ENCODE measurements at regions not wholly inside any gene's neighbourhood (a gene's known extent, or its start where the extent isn't known, plus 50 kb on each side); places are given as distances from the start of the nearest gene placed in this dataset.
A peak's percentile ranks its signal among the peaks of the same experiment; 100 is the strongest.
"Not testable (repeated sequence)": the region's sequence is repeated elsewhere in the genome, so short reads cannot be mapped to it uniquely, and the experiment has no call there.

DNA sequence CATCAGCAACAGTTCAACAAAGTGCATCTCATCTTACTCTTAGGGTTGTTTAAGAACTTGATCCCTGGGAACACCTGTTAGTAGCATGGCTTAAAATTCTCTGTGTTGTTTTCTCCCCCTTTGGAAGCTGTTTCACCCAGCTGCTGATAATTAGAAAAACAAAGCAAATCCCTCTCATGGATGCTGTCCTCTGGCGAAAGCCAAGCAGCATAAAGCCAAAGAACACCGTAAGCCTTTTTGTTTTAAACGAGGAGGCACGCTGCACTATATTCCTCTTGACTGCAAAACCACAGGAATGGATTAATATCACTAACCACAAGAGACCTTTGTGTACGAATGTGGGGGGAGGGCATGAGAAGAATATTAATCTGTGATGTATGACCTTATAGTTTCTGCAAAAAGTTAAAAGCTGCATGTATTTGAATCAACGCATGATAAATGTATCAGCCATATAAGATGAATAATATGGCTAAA is 923.2 kb downstream of the LTN1 start:
- no peak for DNase-seq (ENCODE audit: low spot score)

- DNase-seq (ENCODE audit: low spot score): no peak
Observed at GRCh38 chr21:28068455-28069358, 924.0 kb downstream of the LTN1 start.

DNA sequence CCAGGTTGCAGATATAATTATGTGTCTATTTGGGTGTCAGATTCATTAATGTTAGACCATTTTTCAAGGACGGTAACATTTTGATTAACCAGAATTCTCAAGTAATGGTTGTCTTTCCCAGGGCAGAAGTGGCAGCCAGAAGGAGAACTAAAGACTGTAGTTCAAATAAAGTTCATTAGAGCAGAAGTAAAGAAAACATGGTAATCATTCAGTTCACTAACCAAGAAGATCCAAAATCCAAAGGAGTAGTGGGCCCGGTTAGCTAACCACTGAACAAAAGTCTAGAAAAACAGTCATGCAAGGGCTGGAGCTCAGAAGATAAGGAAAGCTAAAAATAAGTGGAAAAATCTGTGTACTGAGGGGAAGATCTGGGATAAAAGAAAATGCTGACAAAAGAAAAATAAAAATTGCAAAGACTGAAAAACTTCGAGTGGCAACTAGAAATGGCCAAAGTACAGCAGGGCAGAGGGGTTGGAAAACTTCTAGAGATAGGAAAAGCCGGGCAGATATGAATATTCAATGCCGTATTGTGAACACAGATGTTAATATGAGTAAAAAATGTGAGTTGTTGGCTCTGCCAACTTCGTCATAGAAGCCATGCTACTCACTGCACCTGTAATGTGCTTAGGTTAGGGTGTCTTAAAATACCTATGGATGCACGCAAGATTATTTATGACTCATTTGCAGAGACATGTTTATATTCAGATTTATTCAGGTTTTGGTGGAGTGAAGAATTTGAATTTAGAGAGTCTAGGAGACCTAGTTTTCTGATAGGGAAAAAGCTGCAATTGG is 925.9 kb downstream of the LTN1 start:
- DNase-seq (ENCODE audit: low spot score): no peak

GRCh38 chr21:28066076-28066475 is 926.6 kb downstream of the LTN1 start:
- DNase-seq (ENCODE audit: low spot score): peak; percentile 39

GRCh38 chr21:28063241-28064216 is 929.1 kb downstream of the LTN1 start:
- DNase-seq (ENCODE audit: low spot score): no peak

GRCh38 chr21:28052956-28053355 is 939.7 kb downstream of the LTN1 start:
- DNase-seq (ENCODE audit: low spot score): not testable (repeated sequence)

DNA sequence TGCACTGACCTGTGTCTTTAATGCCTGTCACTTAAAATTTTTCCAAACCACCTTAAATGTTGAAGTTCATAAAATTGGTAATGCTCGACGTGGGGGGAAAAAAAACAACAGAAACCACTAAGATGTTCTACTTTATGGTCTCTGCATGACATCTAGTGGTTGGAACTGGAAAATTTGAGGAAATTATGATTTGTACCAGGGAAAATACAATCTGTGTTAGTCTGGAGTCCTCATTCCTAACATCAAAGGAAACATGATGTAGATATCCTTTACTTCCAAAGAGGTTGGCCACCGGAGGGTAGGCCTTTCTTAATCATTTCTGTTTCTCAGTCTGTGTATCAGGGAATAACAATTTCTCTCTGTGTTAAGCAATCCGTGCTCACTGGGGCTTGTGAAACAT is 941.0 kb downstream of the LTN1 start:
- DNase-seq (ENCODE audit: low spot score): peak; percentile 48

- DNase-seq (ENCODE audit: low spot score): not testable (repeated sequence)
Observed at GRCh38 chr21:28035692-28036091, 957.0 kb downstream of the LTN1 start.

DNA sequence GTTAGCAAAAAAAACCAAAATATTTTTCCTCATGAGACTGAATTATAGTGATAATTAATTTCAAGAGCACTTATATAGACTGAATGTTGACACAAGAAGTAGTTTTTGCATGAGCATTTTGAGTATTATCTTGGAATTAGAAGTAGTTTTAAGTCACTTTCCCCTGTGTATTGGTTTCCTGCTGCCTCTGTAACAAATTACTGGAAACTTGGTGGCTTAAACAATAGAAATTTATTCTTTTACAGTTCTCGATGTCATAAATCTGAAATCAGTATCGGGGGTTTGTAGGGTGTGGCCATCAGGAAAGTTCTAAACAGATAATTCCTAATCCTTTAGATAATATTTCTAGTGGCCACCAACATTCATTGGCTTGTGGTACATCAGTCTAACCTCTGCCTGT is 957.8 kb downstream of the LTN1 start:
- DNase-seq (ENCODE audit: low spot score): not testable (repeated sequence)

GRCh38 chr21:28034334-28034733 is 958.3 kb downstream of the LTN1 start:
- not testable (repeated sequence) for DNase-seq (ENCODE audit: low spot score)

DNA sequence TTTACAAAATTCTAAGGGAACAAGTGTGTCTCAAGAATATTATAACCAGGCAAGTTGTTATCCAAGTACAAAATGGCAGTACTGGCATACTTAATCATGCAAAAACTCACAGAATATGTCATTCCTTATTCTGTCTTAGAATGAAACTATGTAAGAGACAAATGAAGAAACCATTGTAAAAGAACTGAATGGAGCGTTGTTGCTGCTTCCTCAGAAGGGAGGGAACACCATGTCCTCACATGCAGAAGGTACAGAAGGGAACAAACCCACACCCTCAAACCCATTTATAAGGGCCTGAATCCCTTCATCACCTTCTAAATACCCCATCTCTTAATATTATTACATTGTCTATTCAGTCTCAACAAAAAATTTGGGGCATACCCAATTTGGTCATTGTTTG is 960.0 kb downstream of the LTN1 start:
- not testable (repeated sequence) for DNase-seq (ENCODE audit: low spot score)

DNA sequence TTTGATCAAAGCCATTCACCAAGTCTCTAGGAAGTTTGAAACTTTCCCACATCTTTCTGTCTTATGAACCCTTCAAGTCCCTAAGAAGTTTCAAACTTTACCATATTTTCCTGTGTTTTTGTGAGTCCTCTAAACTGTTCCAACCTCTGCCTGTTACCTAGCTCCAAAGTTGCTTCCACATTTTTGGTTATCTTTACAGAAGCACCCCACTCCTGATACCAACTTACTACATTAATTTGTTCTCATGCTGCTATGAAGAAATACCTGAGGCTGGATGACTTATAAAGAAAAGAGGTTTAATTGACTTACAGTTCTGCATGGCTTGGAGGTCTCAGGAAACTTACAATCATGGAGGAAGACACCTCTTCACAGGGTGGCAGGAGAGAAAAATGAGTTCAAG is 961.6 kb downstream of the LTN1 start:
- DNase-seq (ENCODE audit: low spot score): not testable (repeated sequence)

GRCh38 chr21:28025111-28025510 is 967.6 kb downstream of the LTN1 start:
- DNase-seq (ENCODE audit: low spot score): no peak

GRCh38 chr21:28018741-28019669 is 973.7 kb downstream of the LTN1 start:
- DNase-seq (ENCODE audit: low spot score): peak; percentile 66

- no peak for DNase-seq (ENCODE audit: low spot score)
Observed at GRCh38 chr21:28018213-28018612, 974.5 kb downstream of the LTN1 start.

GRCh38 chr21:28016571-28016970 is 976.1 kb downstream of the LTN1 start:
- no peak for DNase-seq (ENCODE audit: low spot score)

DNA sequence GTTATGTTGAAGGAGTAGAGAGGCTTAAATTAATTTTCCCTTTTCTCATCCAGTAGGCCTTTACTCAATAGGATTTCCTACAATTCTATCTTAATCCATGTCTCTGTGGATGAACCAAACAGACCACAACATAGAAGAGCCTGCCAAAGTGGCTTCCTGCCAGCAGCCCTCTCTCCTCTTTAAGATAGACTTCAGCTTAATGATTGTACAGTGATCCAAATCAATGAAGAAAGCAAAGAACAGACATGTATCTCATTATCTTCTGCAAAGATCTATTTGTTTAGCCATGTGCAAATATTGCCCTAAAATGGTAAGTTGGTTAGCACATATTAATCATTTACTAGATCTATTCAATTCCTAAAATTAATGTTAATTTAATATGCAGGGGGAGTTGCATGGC is 979.6 kb downstream of the LTN1 start:
- DNase-seq (ENCODE audit: low spot score): not testable (repeated sequence)

GRCh38 chr21:28011970-28012369 is 980.7 kb downstream of the LTN1 start:
- DNase-seq (ENCODE audit: low spot score): not testable (repeated sequence)

- DNase-seq (ENCODE audit: low spot score): not testable (repeated sequence)
Observed at GRCh38 chr21:28008245-28008644, 984.4 kb downstream of the LTN1 start.

GRCh38 chr21:28003627-28004026 is 989.0 kb downstream of the LTN1 start:
- not testable (repeated sequence) for DNase-seq (ENCODE audit: low spot score)
